ENCODE measurements at regions not wholly inside any gene's neighbourhood (a gene's known extent, or its start where the extent isn't known, plus 50 kb on each side); places are given as distances from the start of the nearest gene placed in this dataset.

GRCh38 chr12:47337581-47337980 lies 257.8 kb upstream of the AMIGO2 start:
- TF ChIP-seq EZH2phosphoT487 (IDR thresholded peaks at IDR 0.05; ENCODE audit: insufficient read depth, low read depth) (no peak), EZH2 (IDR thresholded peaks at IDR 0.05; ENCODE audit: insufficient read depth, poor library complexity, severe bottlenecking) (no peak)
